ENCODE measurements at regions not wholly inside any gene's neighbourhood (a gene's known extent, or its start where the extent isn't known, plus 50 kb on each side); places are given as distances from the start of the nearest gene placed in this dataset.
"Not testable (repeated sequence)": the region's sequence is repeated elsewhere in the genome, so short reads cannot be mapped to it uniquely, and the experiment has no call there.

DNA sequence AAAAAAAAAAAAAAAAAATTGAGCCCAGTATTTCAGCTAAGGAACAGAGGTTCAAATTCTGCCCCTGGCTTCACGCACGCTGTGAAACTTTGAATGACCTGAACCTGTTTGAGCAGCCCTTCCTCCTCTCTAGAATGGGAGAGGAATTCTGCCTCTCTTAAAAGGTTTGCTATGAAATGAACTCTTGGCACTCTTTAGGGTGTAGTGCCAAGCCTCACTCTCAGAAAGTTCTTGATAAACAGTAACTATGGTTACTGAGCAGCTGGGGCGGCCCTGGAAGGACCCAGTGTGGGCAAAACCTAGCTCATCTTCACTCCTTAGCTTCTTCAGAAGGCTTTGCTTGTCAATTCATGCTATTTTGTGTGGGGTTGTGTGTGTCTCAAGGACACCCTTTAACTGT is 73.7 kb downstream of the GEMIN8 start:
- no peak for DNase-seq

DNA sequence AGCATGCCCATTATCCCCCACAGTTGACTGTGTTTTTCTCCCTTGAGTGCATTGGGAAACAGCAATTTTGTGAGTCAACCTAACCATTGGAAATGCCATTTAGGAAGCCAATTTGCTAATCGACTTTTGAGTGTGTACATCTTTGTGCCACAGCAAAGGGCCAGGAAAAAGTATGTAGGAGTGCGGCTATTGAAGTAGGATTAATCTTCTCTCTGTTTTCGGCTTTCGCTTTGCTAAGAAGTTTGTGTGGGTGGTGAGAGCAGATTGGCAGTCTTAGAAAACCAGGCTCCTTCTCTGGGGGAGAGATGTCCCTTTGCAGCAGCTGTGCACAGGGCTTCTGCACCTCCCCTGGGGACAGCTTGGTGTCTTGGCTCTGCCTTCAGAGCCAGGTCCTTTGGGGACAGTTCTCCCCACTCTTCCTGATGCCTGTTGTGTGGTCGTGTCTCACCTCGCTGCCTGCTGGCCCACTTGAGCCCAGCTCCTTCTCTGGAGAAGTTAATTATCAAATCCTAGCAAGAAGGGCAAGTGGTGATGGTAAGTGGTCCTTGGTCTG is 74.5 kb downstream of the GEMIN8 start:
- DNase-seq = no peak

DNA sequence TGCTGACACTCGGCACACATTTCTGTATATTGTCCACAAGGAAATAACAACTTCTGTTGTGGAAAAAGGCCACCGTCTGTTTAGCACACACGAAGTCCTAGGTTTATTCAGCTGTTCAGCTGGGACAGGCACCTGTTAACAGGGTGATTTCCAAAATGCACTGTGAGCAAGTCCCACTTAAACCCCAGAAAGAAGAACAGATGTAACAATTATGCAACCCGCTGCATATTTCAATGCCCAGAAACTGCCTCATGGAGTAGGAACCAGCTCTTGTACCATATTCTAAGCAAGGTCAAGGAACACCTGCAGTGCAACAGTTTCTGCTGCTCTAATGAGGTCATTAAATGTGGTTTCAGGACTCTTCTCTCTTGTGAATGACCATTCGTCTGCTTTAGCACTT is 77.1 kb downstream of the GEMIN8 start:
- DNase-seq = no peak

DNA sequence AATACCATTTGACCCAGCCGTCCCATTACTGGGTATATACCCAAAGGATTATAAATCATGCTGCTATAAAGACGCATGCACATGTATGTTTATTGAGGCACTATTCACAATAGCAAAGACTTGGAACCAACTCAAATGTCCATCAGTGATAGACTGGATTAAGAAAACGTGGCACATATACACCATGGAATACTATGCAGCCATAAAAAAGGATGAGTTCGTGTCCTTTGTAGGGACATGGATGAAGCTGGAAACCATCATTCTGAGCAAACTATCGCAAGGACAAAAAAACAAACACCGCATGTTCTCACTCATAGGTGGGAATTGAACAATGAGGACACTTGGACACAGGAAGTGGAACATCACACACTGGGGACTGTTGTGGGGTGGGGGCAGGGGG is 83.5 kb downstream of the GEMIN8 start:
- DNase-seq = not testable (repeated sequence)

DNA sequence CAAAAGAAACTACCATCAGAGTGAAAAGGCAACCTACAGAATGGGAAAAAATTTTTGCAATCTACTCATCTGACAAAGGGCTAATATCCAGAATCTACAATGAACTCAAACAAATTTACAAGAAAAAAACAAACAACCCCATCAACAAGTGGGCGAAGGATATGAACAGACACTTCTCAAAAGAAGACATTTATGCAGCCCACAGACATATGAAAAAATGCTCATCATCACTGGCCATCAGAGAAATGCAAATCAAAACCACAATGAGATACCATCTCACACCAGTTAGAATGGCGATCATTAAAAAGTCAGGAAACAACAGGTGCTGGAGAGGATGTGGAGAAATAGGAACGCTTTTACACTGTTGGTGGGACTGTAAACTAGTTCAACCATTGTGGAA is 83.9 kb downstream of the GEMIN8 start:
- DNase-seq = not testable (repeated sequence)

DNA sequence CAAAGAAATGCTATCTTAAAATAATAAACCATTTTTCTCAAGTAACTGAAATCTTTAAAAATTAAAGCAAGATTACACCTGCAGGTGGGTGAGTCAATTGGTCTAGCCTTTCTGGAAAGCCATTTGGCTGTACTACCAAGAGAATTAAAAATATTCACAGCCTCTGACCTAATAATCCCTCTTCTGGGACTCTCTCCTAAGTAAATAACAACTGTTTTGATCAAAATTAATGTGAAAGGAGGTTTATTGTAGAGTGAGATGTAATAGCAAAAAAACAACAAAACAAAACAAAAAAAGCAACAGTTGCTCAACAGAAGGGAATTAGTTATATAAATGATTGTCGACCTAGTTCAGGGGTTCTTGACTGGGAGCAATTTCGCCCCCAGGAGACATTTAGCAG is 89.0 kb downstream of the GEMIN8 start:
- no peak for DNase-seq

DNA sequence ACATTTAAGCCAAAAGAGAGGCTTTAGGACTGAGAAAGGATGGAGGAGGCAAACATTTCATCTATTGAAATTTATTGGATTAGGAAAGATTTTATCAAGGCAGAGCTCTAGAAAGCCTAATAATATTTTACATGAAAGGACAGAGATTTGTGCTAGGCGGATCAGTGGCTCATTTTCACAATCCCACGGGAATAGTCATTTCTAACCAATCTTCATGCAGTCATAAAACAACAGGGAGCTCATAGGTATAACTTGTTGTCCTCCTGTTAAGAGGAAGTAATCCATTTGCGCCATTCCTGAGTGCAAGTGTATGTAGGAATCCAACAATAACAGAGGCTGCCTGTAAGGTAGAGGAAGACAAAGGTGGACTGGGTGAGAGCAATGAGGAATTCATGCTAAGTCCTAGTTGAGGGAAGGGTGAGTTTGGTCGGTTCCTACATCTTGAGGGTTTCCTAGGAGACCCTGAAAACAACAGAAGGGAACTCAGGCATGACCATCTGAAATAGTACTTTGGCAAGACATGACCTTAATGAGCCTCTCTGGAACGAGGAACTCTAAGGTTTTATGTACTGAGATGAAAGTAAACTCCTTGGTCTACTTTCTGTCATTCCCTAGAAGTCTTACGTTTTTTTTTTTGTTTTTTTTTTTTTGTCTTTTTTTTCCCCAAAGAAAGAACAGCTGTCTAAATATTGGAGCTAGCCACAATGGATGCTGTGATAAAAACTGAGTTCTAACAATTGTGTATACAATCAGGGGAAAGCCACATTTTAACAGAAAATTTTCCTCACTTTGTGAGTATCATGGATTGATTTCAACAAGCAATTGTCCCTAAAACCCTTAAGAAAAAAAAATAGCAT is 89.7 kb downstream of the GEMIN8 start:
- DNase-seq = no peak

DNA sequence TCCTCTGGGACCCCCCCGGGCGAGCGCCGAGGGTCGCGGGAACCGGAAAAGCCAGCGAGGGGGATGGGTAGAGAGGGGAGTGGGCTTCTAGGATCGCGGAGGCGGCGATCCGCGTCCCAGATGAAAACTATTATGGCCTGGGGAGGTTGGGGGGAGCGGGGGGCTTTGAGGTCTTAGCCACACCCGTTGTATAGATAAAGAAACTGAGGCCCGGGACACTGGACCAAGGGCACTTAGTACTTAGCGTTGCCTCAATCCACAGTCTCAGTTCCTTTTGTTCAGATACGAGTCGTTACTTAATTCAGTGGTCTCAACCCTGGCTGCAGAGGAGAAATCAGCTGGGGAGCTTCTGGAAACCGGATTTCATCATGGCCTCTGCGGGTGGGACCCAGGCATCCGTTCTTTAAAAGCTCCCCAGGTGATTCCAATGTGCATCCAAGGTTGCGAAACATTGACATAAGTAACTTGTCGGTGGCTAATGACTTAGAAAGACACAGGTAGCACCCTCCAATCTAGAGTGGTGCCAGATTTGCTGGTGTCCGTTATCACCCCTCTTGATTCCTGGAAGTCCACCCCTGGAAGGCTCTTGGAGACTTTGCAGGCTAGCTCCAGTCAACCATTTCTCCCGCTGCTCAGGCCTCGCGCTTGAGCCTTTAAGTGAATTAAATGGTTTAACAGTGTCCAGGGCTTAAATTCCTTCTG is 90.7 kb downstream of the GEMIN8 start:
- DNase-seq = no peak

DNA sequence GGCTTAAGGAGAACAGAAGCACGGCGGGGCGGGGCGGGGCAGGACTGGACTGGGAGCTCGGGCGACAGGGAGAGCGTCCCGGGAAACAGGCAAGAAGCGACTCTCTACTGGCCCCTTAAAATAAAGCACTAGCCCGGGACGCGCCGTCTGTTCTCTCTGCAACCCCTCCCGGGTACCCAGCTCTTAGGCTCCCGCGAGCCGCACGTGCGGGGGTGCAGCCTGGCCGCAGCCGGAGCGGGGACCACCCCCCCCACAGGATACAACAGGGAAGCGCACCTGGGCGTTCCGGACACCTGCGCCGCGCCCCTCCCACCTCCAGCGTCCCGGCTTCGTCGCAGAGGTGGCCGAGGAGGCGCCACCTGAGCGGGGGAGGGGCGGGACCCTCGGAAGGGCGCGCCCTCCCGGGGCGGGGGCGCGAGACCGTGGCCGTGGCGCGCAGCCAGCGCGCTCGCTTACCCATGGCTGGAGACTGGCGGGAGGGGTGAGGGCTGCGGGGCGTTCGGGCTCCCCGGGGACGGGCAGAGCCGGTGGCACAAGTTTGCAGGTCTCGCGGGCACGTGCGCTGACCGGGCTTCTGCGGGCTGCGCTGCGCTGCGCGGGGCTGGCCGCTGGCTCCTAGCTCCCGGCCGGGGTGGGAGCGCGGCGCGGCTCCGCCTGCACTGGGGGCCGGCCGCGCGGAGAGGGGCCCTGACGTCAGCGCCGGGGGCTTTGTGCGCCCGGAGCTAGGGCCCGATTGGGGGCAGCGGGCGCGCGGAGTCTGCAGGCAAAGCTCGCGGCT is 91.5 kb downstream of the GEMIN8 start:
- DNase-seq = peak; percentile 13

DNA sequence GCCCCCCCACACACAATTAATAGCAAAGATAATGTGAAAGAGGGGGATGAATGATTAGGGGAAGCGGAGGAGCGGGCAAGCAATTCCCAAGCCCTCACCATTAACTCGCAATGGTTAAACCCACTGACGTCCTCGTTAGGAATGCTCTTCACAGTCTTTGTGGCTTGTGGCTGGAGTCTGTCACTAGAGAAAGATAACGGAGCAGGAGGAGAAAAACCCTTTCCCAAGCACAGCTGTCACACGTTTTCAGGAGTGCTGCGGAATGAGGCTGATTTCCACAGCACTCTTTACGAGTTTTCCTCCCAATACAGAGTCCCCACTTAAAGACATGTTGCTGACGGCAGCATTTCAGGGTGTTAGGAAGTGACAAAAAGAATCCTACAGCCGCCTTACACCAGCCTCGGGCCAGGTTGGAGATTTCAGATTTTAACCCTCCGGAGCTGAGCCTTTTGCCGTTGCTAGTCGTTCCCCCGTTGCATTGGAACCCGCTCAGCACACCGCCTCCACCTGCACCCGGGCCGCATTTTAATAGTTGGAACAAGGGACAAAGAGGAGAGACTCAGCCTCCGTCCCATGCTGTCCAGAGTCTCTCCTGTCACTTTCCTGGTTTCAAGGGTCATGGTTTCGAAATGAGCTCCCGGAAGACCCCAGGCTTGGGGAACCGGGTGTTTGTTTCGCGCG is 92.2 kb downstream of the GEMIN8 start:
- DNase-seq = no peak

DNA sequence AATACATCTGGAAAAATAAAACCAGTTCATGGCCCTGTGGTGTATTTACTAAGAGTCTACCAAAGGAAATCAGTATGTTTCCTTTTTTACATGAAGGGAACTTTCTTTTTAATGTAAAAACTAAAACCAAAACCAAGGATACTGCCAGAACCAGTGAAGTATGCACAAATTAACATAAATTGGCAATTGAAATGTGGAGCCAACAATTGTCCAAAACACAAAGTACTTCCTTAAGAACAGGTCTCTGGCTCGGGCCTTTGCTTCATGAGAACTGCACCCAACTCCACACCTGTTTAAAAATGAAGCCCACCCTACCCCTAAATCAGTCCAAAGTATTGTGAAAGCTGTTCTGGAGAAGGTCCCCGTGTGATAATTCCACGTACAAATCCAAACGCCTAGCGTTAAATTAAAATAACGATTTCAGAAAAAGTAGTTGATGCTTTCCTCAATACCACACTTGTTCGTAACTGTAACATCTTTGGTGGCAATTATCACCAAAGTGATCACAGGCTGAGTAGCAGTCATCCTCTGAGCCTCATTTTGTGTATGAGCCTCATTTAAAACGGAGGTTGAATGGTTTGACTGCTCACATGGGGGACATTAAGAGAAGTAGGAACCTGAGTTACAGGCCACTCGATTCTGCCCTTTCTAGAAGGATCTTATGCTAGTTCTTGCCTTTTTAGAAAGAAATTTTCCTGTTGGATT is 93.0 kb downstream of the GEMIN8 start:
- no peak for DNase-seq

DNA sequence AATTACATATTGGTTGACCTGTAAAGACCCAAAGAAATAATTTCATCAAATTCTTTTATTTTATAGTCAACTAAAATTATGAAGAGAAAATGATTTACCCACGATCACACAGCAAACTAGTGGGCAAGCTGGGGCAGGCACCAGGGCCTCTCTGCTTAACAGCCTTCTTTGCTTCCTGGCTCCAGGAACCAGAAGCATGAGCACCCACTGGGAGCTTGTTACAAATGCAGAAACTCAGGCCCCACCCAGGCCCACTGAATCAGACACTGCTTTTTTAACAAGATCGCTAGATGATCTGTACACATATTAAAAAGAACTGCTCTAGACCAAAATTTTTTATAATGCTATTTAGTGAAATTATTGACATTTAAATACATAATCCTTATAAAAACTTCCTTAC is 95.0 kb downstream of the GEMIN8 start:
- DNase-seq = no peak

DNA sequence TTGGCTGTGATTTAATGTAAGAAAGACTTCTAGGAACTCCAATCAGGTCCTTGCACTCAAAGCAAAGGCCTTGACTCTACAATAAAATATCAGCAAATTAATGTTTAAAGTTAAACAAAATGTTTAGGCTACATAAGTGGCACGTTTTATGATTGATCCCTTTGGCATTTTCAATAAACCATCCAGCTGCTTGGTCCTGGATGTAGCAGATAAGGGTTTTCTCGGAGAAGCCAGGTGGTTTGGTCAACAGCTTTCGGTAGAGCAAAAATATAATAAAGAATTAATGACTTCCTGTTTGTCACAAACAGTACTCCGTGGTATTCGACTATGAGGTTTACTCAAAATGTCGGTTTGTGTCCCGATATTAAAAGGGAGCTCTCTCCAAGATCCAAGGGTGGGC is 95.8 kb downstream of the GEMIN8 start:
- no peak for DNase-seq

DNA sequence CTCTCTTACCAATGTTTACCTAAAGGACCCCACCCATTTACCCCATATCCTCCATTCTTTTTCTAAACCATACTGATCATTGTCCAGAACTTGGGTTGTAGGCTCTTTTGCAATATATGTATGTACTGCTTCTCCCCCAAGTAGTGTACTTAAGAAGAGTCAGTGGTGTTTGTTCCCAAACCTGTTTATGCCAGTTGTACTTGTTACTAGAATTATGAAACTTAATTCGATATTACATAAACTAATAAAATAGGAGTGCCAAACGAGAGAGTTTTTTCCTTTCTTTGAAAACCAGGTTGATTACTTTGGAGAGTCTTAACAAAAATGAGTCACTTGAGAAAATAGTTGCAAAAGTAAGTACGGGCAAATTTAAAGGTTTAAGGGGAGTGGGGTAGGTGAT is 96.3 kb downstream of the GEMIN8 start:
- no peak for DNase-seq

DNA sequence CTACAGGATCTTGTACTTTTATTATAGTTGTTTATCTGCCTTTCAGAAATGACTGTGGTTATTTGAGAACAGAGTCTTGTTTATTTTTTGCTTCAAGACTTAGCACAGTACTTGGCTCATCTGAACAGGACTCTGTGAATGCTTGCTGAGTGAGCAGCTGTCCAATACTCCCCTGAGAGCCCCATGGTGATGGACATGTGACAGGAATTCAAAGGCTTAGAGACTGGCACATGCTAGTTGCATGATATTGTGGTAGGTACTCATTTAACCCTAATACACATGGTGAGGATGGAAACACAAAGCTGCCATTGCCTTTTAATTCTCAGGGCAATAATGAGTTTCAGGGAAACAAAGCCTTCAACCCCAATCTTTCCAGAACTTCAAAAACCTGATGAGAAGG is 97.3 kb downstream of the GEMIN8 start:
- DNase-seq = no peak

DNA sequence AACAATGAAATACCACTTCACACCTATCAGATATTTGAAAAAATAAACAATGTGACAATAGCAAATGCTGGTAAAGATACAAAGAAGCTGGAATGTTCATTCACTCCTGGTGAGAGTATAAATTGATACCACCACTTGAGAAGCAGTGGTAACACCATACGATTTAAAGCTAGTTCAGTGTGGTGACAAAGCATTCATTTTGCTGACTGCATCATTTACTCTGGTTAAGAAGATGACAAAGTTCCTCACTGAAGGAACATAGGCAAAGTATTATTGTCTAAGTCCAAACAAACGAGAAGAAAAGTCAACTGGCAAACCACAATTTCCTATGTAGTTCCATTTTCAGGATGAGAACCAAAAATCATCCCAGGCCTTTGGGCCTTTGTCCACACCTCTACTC is 102.5 kb downstream of the GEMIN8 start:
- no peak for DNase-seq

DNA sequence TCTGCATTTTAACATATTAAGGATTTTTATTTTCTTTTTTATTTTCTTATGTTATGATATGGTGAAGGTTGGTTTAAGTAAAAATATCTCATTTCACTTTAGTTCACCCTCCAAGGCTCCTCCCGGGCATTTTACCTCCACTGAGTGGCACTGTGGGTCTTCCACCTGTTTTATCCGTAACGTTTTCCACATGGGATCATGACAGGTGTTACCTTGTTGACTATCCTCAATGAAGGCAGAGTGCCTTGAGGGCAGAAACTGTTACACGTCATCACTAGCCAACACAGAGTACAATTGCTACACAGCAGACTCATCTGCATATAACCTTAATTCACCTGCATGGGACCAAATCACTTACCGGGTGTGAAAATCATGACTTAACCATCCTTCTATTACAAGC is 105.8 kb downstream of the GEMIN8 start:
- DNase-seq = no peak

DNA sequence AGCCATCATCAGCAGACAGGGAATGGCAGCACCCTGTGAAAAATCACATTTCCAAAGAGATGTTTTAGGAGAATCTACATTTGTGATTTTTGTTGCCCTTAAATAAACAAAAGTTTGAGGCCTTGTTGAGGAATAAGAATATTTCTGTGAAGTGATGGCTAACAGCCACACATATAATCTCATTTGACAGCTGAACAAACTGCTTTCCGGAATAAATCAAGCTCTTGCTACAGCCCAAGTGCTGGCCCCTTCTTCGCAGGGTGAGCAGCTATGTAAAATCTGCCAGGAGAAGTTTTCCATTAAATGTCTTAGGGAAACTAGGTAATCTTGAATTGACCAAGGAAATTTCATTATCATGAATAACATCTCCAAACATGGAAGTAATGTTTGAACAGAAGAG is 106.4 kb upstream of the GPM6B start:
- no peak for DNase-seq

DNA sequence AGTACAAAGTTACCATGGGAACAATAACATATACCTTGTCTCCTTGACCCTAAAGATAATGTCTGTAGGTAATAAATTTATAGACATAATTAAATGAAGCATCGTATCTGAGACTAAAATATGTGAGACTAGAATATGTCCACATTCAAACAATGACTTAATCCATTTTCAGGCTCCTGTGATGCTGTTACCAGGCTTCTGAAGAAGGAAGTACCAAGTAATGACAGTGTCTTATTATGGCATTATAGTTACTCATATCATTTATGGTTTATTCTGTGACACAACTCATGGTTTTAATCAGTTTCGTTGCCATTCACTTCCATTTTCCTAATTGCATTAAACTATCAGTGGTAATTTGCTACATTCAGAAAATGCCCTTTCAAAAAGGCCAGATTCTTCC is 100.6 kb upstream of the GPM6B start:
- no peak for DNase-seq

DNA sequence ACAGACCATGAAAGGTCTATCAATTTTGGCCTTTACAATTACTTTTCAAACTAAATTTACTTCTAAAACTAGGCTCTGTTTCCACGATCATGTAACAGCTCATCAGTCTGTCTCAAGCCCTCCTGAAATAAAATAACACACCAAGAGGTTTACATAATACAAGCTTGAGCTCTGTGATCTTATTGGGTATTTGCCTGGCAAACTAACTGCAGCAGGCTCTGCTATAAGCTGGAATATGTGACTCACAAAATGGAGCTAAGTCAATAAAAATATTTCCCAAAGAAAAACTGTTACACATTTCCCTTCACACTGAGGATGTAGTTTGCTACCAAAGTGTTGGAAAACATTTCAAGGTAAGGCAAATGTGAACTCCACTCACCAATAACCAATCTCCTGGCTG is 94.7 kb upstream of the GPM6B start:
- DNase-seq = no peak

DNA sequence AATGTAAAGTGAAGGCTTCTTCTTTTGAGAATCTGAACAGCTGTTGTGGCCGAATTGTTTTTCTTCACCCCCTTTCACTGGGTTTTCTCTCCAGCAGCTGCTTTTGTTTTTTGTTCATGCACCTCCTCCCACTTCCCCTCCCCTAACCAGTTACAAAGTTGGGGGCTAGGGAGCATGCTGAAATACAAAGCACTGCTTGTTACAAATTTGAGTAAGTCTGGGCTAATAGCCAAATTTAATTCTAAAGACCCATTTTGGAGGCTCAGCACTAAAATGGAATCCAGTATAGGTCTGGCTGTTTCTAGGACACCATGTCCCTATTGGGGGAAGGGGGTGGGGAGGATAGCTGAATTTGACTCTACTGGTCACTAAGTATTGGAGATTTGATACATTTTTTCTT is 89.2 kb upstream of the GPM6B start:
- DNase-seq = no peak

DNA sequence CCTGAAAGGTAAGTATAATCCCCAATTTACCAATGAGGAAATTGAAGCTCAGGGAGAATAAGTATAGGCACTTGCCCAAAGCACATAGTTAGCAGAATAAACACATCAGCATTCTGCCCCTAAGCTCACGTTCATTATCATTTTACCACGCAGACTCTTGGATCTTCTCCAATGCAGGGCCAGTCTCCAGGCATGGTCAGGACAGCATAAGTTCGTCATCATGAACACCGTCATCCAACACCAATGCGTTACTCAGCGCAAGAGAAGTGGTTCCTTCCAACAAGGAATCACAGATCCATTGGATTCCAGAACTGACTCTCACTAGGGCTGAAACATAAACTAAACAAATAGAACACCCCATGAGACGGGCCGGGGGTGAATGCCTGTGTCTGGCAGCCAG is 86.5 kb upstream of the GPM6B start:
- no peak for DNase-seq
